GM21619 (cell line): ENCODE measurements at regions not wholly inside any gene's neighbourhood (a gene's known extent, or its start where the extent isn't known, plus 50 kb on each side); places are given as distances from the start of the nearest gene placed in this dataset.
"Not testable (repeated sequence)": the region's sequence is repeated elsewhere in the genome, so short reads cannot be mapped to it uniquely, and the experiment has no call there.

Experiments
- ATAC-seq: cut with Tn5 transposase; IDR thresholded peaks from one replicate; pipeline ENCODE4 v1.9.1; 2021; ENCODE audit not compliant: unreplicated experiment

DNA sequence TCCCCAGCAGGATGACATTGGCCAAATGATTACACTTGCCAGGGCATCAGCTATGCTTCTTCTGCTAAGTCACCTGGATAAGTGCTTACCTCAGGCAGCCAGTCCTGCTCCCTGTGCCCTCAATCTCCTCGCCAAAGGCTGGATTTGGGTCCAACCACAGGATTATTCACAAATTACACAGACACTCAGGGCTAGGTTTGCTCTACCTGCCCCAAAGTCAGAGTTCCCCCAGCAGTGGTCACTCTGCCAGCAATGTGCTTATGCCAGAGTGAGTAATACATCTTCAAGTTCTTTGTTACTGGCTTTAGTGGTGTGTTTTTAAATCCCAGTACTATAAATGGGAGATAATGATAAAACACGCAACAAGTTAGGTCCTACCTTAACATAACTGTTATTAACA lies 189.7 kb upstream of the SEMA3D start:
- ATAC-seq = no peak

DNA sequence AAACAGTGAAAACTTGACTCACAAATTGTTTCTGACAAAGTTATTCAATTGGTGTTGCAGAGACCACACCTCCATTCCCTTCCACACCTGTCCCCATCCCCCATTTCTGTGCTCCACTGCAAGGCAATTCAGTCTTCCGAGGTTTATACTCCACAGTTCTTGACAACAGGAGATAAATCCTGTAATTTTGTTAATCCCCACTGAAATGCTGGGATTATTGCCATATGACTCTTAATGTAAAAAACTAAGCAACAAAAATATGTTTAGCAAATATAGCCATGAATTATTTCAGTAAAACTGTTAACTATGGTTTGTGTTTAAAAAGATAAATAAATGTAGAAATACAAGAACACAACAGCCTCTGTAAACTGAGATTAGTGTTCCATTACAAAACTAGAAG lies 170.1 kb upstream of the SEMA3D start:
- ATAC-seq = no peak

DNA sequence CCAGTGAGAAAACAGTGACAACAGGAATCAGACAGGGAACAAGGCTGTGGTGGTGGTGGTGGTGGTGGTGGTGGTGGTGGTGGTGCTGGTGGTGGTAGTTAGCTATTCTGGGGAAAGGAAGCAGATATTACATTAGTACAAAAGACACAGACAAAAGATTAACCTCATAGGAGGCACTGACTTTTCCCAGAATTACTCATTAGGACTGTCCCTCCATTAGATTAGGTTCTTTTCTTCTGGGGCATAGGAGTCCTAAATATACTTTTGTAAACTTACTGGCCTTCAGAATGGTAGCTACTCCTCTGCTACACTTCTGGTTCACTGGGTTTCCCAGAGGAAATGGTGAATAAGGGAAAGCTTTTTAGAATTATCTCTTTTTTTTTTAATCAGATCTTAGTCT lies 156.6 kb upstream of the SEMA3D start:
- ATAC-seq = peak; percentile 76

DNA sequence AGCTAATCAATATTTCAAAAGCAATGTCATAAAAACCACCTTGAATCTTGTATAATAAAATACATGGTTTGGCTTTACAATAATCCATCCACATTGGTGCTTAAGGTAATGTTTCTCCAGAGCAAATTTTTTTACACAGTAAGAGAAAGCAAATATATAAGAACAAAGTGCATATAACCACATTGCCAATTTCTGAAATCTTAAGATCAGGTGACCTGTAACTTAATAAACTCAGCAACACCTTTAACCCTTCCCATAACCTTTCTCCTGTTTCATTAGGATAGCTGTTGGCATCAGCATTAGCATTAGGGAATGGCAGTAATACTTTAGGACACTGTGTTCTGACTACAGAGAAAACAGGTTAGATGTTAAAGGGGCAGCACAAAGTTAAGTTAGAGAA lies 155.9 kb upstream of the SEMA3D start:
- no peak for ATAC-seq

DNA sequence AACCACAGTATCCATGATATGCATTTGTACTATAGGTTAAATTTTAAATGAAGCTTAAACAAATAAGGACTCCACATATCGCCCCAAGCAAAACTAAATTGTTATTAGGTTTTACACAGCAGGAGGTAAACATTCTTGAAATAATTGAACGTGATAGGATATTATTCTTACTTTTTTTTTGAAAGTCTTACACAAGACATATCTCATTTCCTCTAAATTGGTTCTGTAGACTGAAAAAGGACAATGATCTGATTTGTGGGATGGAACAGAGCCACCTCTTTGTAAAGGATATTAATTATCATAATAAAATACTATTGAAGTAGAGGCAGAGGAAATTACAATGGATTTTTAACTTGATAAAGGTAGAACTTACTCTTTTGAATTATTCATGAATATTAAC lies 155.1 kb upstream of the SEMA3D start:
- ATAC-seq = no peak

DNA sequence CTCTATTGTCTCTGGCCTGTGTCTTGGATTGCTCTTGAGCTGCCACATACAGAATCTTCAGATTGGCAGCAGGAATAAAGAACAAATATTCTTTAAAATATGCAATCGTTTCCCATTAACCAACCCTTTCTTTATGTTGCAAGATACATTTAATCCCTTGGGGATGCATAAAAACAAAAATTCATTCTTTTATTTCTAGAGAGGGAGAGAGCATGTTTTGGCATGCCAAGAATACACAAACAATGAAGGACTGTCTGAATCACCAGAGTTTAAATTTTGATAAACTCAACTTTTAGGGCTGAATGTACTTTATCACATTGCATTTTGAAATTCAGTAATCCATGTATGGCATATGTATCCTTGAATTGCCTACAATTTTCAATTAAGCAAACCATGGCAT lies 154.3 kb upstream of the SEMA3D start:
- ATAC-seq = no peak

DNA sequence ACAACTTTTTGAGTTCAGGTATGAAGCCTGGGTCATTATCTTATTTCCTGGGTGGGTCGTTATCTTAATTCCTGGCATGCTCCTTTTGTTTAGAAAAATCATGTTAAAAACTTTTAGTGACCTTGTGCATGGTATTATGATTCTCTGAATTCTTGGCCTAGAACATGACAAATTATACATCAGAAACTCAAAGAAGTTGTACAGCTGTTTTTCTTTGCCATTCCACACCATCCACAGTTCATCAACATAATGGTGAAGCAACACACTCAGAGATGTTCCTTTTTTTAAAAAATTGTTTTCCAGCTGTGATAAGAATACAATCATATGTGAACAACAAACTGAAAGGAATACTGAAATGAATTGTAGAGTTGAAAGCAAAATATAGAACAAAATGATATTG lies 149.2 kb upstream of the SEMA3D start:
- no peak for ATAC-seq

DNA sequence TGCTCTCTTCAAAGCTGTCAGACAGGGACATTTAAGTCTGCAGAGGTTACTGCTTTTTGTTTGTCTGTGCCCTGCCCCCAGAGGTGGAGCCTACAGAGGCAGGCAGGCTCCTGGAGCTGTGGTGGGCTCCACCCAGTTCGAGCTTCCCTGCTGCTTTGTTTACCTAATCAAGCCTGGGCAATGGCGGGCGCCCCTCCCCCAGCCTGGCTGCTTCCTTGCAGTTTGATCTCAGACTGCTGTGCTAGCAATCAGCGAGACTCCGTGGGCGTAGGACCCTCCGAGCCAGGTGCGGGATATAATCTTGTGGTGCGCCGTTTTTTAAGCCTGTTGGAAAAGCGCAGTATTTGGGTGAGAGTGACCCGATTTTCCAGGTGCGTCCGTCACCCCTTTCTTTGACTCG lies 148.3 kb upstream of the SEMA3D start:
- ATAC-seq = not testable (repeated sequence)

DNA sequence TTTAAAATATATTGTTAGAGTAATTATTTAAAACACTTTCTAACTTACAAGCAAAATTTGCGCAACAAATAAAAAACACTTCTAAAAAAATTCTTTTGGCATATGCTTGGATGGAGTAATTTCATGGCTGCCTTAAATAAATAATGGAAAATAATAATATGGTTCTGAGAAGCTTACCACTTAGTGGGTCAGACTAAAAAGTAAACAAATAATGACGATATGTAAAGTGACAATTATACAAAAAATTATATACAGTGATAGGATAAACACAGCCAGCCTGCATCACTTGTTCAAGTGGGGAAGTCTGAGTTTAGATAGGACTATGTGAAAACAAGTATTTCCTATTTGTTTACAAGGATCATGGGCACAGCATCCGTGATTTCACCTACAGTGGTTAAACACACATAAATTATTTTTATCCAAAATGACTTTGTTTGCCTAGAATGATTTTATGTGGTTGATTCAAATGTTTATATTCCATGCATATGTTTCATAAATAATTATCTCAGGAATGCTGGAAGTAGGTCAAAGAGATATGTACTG lies 141.7 kb upstream of the SEMA3D start:
- ATAC-seq = no peak

DNA sequence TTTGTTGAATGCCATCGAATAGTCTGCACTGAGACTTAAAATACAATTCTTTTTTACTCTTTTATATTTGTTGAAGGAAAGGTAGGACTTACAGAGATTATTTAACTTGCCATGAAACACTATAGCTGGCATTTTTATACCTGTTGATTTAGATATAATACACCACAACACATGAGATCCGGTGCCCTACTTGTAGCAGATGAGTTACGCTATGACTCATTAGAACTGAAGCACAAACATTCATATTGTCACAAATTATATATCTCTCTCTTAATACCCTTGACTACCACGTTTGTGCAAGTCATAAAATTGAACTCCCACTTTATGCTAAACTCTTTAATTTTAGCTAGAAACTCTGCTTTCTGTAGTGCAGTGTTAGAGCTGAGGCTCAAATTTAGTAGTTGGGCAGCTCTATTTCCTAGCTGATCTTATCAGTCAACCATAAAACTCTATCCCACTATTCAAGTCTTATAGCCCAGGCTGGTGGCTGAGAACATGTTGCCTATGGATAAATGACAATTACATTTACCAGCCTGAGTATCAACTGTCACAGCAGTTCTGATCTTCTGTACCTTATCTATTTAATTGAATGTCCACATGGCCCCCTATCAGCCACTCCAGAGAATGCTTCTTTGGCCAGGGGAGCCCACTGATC lies 137.4 kb upstream of the SEMA3D start:
- no peak for ATAC-seq

DNA sequence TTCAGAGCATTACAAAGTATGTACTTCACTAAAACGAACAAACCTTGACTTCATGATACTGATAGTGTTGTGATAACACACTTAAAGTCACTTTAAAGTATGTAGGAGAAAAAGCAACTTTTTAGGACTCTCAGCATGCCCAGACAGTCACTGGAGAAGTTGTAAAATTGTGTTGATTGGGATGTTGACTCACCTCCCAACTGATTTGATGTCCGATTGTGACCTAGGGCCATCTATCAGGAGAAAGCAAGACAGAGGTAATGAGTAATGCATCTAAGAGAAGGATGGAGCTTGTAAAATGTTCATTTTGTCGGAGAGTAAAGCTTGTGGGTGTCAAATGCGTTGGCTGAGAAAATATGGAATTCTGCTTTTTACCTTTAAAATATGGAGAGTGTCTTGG lies 135.4 kb upstream of the SEMA3D start:
- ATAC-seq = no peak

DNA sequence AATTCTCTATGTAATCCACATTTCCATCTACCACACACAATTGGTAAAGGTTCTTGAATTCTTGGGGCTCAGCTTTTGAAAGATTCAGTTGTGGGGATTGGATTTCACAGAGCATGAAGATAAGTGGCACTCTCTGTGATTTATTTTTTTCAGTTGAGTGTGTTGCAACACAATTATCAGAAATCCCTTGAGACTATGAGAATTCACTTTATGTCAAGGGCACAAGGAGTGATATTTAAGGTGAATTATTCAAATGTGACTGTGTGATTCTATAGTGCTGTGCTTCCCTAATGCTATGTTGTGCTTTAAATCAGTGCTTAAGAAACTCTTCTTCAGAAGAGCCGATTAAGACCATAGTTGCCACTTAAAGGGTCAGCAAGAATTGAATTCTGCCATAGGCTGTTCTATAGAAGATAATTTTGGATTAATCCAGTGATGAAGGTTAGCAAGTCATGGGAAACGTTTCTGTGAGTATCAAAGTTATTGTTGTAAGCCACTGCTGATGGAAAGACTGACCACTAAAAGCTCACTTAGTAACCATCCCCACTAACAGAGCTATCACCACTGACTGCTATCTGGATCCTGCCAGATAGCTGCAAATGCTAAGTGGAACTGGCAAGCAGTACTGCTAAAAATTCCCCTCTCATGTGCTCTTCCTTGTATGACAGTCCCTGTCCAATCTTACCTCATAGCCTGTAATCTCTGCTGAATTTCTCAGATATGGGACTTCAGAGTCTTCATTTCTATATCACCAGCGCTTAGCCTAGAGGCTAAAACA lies 134.0 kb upstream of the SEMA3D start:
- ATAC-seq = no peak

DNA sequence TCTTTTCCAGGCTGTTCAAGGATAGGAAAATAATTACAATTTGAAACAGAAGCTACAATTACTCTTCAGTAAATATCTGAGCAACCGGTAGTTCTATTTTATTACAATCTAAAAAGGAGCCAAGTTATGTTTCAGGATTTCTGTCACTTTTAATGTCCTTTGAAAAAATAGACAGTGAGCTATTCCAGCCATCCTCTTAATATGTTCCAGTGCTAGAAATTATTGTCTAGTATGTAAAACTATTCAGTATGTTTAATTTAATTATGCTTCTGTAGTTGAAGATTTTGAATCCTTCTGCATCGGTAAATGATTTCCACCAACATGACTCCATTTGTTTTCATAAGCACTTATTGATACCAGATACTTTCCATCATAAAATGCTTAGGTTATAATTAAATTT lies 129.6 kb upstream of the SEMA3D start:
- ATAC-seq = no peak

DNA sequence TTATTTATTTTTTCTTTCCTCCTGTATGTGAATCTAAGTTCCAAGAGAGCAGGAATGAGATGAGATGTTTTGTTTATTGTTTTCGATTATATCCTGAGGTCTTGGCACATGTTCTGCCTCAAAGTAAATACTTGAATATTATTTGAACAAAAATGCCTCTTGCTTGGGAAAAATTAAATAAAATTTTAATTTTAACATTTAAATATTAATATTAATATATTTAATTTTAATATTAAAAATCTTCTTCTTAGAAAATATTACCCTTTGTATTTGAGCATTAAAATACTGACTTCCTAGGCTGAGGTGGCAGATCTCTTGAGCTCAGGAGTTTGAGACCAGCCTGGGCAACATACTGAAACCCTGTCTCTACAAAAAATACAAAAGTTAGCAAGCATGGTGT lies 123.4 kb upstream of the SEMA3D start:
- ATAC-seq = no peak

DNA sequence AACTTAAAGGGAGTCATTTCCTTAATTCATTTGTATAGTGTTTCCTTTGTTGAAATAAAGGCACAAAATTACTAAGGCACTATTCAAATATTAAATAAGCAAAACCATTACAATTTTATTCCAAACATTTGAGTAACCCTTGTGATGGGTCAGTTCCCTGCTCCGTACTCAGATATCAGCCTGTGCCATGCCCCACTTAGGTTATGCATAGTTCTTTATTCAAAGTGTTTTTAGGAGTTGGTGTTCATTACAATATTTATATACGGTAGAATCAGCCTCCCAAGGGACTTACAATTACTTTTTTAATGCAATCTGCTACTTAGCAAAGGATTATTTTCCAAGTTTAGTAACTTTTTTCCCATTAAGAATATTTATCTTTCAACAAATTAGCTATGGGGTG lies 119.3 kb upstream of the SEMA3D start:
- ATAC-seq = no peak

DNA sequence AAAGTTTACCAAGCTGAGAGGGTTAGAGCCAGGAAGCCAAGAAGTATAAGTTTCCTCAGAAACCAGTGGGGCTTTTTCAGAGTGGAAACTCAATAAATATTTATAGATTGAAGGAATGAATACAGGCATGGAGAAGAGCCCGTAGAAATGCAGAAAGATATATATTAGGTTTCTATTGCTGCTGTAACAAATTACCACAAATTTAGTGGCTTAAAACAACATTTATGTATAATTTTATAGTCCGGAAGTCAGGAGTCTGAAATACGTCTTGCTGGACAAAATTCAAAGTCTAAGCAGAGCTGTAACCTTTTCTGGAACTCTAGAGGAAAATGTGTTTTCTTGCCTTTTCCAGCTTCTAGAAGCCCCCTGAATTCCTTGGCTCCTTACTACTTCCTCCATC lies 107.3 kb upstream of the SEMA3D start:
- ATAC-seq = no peak

DNA sequence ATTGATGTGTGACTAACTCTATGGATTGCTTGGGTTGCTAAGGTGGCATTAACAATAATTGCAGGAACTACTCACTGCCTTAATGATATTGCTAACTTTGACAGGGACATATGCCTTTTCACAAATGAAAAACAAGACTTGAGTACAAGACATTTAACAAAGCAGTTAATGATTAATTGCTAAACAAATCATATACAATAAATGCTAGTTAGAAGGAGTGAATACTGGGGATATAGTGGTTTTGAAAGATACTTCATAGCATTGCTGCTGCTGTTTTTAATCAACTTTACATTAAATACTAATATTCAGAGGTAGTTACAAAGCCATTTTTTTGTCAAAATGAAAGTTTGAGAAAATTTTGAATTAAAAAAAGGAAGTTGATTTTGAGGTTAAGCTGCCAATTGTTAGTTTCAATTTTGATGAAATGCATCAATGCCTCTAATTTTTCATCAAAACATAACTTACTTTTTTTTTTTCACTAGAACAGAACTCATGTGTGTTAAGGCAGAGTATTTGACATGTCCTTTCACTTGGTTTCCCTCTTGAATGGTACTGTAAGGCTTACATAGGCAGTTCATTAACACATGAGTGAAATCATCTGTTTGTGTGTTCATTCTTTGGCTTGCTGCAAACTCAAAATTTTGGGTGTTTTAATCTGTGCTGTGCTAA lies 106.2 kb upstream of the SEMA3D start:
- peak; percentile 68 for ATAC-seq

DNA sequence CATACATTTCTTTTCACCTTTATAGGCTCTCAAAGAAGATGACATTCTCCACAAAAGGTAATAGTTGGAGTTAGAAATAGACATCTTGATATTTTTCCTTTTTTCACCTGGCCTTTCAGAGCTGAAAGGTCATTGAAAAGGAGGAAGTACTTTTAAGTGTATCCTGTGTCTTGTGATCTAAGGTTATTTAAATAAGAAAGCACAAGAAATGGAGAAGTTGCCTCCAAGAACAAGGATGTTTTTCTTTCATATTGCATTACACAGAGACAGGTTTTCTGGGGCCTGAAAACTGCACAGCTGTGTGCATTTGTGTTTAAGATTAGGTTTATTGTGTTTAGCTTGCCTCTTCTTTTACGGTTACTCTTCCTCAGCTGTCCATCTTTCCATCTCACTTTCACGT lies 103.4 kb upstream of the SEMA3D start:
- ATAC-seq = no peak

DNA sequence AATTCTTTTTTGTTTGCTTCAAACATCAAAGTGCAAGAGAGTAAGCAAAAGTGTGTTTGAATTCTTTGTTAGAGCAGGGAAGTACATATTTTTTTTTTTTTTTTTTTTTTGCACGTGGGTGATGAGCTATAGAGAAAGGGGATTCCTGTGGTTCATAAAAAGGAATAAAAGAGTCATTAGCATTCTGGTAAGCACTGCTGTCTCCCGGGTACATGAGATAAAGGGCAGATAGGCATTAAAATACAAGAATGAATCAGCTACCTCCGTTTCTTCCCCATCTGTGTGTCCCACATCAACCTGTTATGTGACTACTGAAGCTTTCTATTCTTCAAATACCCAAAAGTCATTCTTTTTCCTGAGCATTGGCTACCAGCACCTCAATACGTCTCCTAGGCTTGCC lies 102.4 kb upstream of the SEMA3D start:
- no peak for ATAC-seq

DNA sequence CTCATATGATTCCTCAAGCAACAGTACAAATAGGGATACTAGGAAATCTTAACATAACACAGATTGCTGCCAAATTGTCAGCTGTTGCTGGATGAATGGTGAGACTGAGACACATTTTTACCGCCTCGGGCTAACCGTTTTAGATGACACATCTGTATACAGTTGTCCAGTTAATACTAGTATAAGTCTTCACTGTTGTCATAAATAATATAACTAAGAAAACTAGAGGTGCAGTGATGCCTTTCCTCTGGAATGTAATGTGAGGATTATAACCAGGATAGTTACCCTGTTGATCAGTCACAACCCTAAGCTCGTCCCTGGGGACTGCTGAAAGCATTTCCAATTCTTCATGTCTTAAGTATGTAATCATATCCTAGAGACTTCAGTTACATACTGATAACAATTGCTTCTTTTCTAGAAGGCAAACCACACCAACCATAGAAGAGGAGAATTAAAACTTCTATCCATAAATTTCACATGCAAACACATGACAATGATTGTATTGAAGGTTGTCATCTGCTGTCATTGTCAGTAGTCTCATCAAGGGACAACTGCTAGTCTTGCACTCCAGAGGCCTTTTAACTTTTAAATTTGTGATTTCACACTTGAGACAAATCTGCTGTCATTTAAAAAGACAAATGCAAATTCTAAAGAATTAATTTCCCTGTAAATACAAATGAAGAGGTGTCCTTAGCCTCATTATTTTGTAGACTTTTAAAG lies 100.4 kb upstream of the SEMA3D start:
- no peak for ATAC-seq

DNA sequence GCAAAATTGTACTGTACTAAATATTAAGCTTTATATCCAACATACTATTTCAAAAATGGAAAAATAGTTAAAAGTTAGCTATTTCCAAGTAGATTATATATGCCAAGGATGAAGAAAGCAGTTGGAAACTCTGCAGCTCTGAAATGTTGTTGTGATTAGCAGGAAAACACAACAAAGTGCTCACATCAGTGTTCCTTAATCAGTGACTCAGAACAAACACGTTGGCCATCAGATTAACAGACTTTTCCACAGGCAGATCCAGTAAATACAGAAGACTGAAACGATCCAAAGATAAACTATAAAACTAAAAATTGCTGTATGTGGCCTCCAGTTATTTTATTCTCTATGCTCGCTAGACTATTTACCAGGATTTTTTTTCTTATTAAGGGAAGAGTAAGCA lies 99.6 kb upstream of the SEMA3D start:
- ATAC-seq = no peak
